OCI-LY7 (cell line): ENCODE measurements at regions not wholly inside any gene's neighbourhood (a gene's known extent, or its start where the extent isn't known, plus 50 kb on each side); places are given as distances from the start of the nearest gene placed in this dataset.

Experiments used
- BruUV-seq: library from RNA; stranded (reverse); fragments of 400-500 nt; replicated peaks from 2 replicates; lab custom pipeline; 2021; lab: Mats Ljungman, UMichigan
- CTCF ChIA-PET: fragments of 300-600 bp; sonication (Branson Sonifier 250); formaldehyde crosslinking; loops from one replicate; lab custom pipeline; 2022; ENCODE audit warnings: antibody characterized with exemption; ENCODE audit not compliant: unreplicated experiment; lab: Charles Lee
- POLR2A ChIA-PET: fragments of 300-600 bp; sonication (Branson Sonifier 250); formaldehyde crosslinking; loops from one replicate; lab custom pipeline; 2022; ENCODE audit warnings: antibody characterized with exemption; lab: Charles Lee
- DNase-seq: peaks from one replicate; pipeline ENCODE4 v3.0.0-alpha.2; 2015; ENCODE audit warnings: low spot score
- H2AFZ ChIP-seq: fragments of 200-600 bp; sonication (generic), shearing (Covaris generic); 2 replicates; pipeline ENCODE4 v1.6.1; 2014; ENCODE audit warnings: mild to moderate bottlenecking, antibody characterized with exemption, low read length, moderate library complexity
- H3K27ac ChIP-seq: fragments of 200-600 bp; sonication (generic); 2 replicates; pipeline ENCODE4 v1.5.1; 2014; ENCODE audit warnings: mixed run types, low read depth, mild to moderate bottlenecking, moderate library complexity, low read length, inconsistent platforms; ENCODE audit not compliant: poor library complexity, severe bottlenecking
- H3K36me3 ChIP-seq: fragments of 200-600 bp; sonication (generic); 2 replicates; pipeline ENCODE4 v1.6.1; 2014; ENCODE audit warnings: mild to moderate bottlenecking, antibody characterized with exemption, low read length, moderate library complexity, mixed read lengths; ENCODE audit not compliant: insufficient read depth
- H3K4me1 ChIP-seq: fragments of 200-600 bp; sonication (generic); 2 replicates; pipeline ENCODE4 v1.5.1; 2014; ENCODE audit warnings: mild to moderate bottlenecking, low read length; ENCODE audit not compliant: insufficient read depth, poor library complexity, severe bottlenecking
- H3K4me2 ChIP-seq: fragments of 200-600 bp; sonication (generic); 2 replicates; pipeline ENCODE4 v1.6.1; 2014; ENCODE audit warnings: mild to moderate bottlenecking, low read length
- H3K4me3 ChIP-seq: fragments of 200-600 bp; sonication (generic); 2 replicates; pipeline ENCODE4 v1.5.1; 2014; ENCODE audit warnings: mild to moderate bottlenecking, low read depth, low read length; ENCODE audit not compliant: poor library complexity, severe bottlenecking
- H3K79me2 ChIP-seq: fragments of 200-600 bp; sonication (generic); 2 replicates; pipeline ENCODE4 v1.6.1; 2016; ENCODE audit warnings: low read depth, mild to moderate bottlenecking, low read length, moderate library complexity, mixed read lengths; ENCODE audit not compliant: insufficient read depth
- H3K9me2 ChIP-seq: fragments of 200-600 bp; sonication (generic); 2 replicates; pipeline ENCODE4 v1.6.1; 2016; ENCODE audit warnings: mild to moderate bottlenecking, low read length, mixed read lengths; ENCODE audit not compliant: insufficient read depth
- H3K9me3 ChIP-seq: fragments of 200-600 bp; sonication (generic); 2 replicates; pipeline ENCODE4 v1.6.1; 2014; ENCODE audit warnings: mild to moderate bottlenecking, mixed run types, low read length, mixed read lengths
- H4K20me1 ChIP-seq: fragments of 200-600 bp; sonication (generic); 2 replicates; pipeline ENCODE4 v1.6.1; 2014; ENCODE audit warnings: mild to moderate bottlenecking, antibody characterized with exemption, low read length, moderate library complexity, mixed read lengths; ENCODE audit not compliant: insufficient read depth
- EZH2phosphoT487 ChIP-seq: fragments of 200-600 bp; sonication (generic); IDR thresholded peaks from 2 replicates; pipeline ENCODE4 v1.6.1; 2018; ENCODE audit warnings: low read depth, borderline replicate concordance, mild to moderate bottlenecking, mixed run types, antibody characterized with exemption, low read length, moderate library complexity, mixed read lengths
- intact Hi-C: fragments of 100-400 bp; cut with micrococcal nuclease; formaldehyde crosslinking; loops from one replicate; pipeline ENCODE4 v1.10.0; 2022; ENCODE audit not compliant: unreplicated experiment
- TF ChIP-seq, protein P1 (sequence below): fragments of 200-600 bp; sonication (generic); conservative IDR thresholded peaks from 2 replicates; pipeline ENCODE4 v1.5.1; 2014; ENCODE audit warnings: mild to moderate bottlenecking, antibody characterized with exemption, low read length, moderate library complexity, mixed read lengths

GRCh38 chrX:9164533-9165426, 130.9 kb upstream of the FAM9B start:
- Histone ChIP-seq H3K79me2 (no peaks in the 10 kb centered on the region), H3K4me2 (no peak overlapping the region), H3K4me3 (no peak overlapping the region), H2AFZ (no peak overlapping the region), H3K4me1 (no peaks in the 10 kb centered on the region), H3K9me3 (no peaks in the 10 kb centered on the region), H4K20me1 (no peaks in the 10 kb centered on the region), H3K27ac (no peak overlapping the region), H3K9me2 (no peaks in the 10 kb centered on the region), H3K36me3 (no peaks in the 10 kb centered on the region)
- CTCF ChIA-PET, result no interaction called here
- intact Hi-C loops, result no loop called here
- BruUV-seq, result no TSS peak
- TF ChIP-seq, protein P1, sequence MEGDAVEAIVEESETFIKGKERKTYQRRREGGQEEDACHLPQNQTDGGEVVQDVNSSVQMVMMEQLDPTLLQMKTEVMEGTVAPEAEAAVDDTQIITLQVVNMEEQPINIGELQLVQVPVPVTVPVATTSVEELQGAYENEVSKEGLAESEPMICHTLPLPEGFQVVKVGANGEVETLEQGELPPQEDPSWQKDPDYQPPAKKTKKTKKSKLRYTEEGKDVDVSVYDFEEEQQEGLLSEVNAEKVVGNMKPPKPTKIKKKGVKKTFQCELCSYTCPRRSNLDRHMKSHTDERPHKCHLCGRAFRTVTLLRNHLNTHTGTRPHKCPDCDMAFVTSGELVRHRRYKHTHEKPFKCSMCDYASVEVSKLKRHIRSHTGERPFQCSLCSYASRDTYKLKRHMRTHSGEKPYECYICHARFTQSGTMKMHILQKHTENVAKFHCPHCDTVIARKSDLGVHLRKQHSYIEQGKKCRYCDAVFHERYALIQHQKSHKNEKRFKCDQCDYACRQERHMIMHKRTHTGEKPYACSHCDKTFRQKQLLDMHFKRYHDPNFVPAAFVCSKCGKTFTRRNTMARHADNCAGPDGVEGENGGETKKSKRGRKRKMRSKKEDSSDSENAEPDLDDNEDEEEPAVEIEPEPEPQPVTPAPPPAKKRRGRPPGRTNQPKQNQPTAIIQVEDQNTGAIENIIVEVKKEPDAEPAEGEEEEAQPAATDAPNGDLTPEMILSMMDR, result no peak
- no peak for TF ChIP-seq EZH2phosphoT487
- DNase-seq, result no peak
- POLR2A ChIA-PET, result interaction anchor here (0.5 kb wide), 1 partner anchor 286 kb away, joined by 10 read pairs; no protein-coding TSS in a partner anchor

GRCh38 chrX:9166584-9166944, 132.6 kb upstream of the FAM9B start:
- ChIA-PET CTCF (interaction anchor here (0.6 kb wide), 1 partner anchor 43 kb away, joined by 3 read pairs; no protein-coding TSS in a partner anchor), POLR2A (no interaction called here)
- no peak overlapping the region for H3K4me2 ChIP-seq

More at GRCh38 chrX:9166584-9166944, 132.6 kb upstream of the FAM9B start:
- no peaks in the 10 kb centered on the region for H3K4me1 ChIP-seq
- DNase-seq, result no peak
- no peaks in the 10 kb centered on the region for H3K79me2 ChIP-seq
- H3K9me2 ChIP-seq, result no peaks in the 10 kb centered on the region
- BruUV-seq, result no TSS peak
- intact Hi-C loops, result no loop called here
- no peaks in the 10 kb centered on the region for H3K9me3 ChIP-seq
- TF ChIP-seq EZH2phosphoT487, result no peak
- TF ChIP-seq, protein P1, result no peak
- no peaks in the 10 kb centered on the region for H4K20me1 ChIP-seq
- no peaks in the 10 kb centered on the region for H3K36me3 ChIP-seq
- no peak overlapping the region for H3K4me3 ChIP-seq
- H3K27ac ChIP-seq, result no peak overlapping the region
- no peak overlapping the region for H2AFZ ChIP-seq
